ENCODE measurements at regions not wholly inside any gene's neighbourhood (a gene's known extent, or its start where the extent isn't known, plus 50 kb on each side); places are given as distances from the start of the nearest gene placed in this dataset.
A peak's percentile ranks its signal among the peaks of the same experiment; 100 is the strongest.
"Not testable (repeated sequence)": the region's sequence is repeated elsewhere in the genome, so short reads cannot be mapped to it uniquely, and the experiment has no call there.

DNA sequence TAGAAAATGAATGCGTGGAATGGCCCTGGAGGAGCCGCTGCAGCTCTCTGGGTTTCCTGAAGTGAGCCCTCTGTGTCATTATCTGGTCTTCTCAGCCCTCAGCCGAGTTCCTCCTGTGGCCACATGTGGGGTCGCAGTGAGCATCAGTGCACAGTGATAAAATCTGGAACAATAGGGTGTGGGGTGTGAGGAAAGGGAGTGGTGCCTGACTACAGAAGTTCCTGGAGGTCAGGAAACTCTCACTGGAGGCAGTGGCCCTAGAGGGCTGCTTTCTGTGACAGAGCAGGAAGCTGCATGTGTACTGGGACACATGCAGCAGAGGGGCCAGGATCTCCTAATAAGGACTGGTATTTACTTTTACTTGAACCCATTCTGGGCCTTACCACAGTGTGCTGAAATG, 1942.5 kb downstream of the FOXD4L5 start:
- TF ChIP-seq POLR2AphosphoS5 (IDR thresholded peaks at IDR 0.05), result peak in 1 of 4 donors; percentile 15
- H3K4me3 ChIP-seq; H3K36me3 ChIP-seq; H3K27ac ChIP-seq; intact Hi-C loops (cut with DNase I); H3K4me1 ChIP-seq; H3K27me3 ChIP-seq; H3K9me3 ChIP-seq: not testable (repeated sequence)
- DNase-seq, result peak; percentile 61
- WGBS, 2 donors, result 54 to 56% methylated on average over 2 of the region's 4 CpGs

DNA sequence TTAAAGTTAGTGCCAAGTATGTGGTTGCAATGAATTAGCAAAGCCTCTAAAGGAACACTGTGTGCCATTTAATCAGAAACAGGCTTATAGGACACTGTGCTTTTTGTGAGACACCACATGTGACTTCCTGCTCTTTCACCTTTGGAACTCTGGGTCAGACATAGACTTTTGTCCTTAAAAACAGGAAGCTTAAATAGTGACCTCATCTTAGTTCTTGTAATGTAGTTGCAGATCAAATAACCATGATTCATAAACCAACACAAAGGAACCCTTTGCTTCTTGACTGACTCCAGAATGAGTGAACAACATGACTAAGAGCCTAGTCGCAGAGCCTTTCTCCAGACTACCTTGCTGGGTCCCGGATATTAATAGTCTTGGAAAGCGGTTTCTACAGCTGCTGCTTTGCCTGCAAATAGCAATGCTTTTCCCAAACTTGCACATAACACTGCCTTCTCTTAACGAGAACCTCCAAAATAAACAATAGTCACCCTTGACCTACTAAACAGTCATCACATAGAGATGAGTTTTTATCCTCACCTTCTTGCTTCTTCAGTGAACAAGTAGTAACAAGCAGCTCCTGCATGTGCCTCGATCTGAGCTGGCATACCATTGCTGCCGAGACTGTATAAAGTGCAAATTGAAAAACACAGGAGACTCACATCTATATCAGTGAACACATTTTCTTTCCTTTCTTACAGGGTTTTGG, 1947.0 kb downstream of the FOXD4L5 start:
- H3K27ac ChIP-seq, result peak overlapping the region; percentile 31 to 69 (median 47)
- H3K9me3 ChIP-seq; H3K36me3 ChIP-seq; H3K4me1 ChIP-seq; intact Hi-C loops (cut with DNase I); H3K27me3 ChIP-seq; DNase-seq; H3K4me3 ChIP-seq: not testable (repeated sequence)
- 61 to 72% methylated on average over 5 of the region's 6 CpGs for WGBS, 2 donors
- TF ChIP-seq POLR2AphosphoS5 (IDR thresholded peaks at IDR 0.05) (peak in 2 of 4 donors; percentile 13 to 72), EP300 (IDR thresholded peaks at IDR 0.05) (peak in 2 of 4 donors; percentile 53 to 72)

- H3K9me3 ChIP-seq; DNase-seq; H3K27me3 ChIP-seq; intact Hi-C loops (cut with DNase I); H3K36me3 ChIP-seq; H3K4me1 ChIP-seq; H3K27ac ChIP-seq; H3K4me3 ChIP-seq: not testable (repeated sequence)
- WGBS, 2 donors, result 29 to 35% methylated on average over 3 of the region's 3 CpGs
Measured at GRCh38 chr9:63335286-63335685, 1949.7 kb downstream of the FOXD4L5 start.

GRCh38 chr9:63334187-63334586, 1950.8 kb downstream of the FOXD4L5 start:
- H3K27ac ChIP-seq; intact Hi-C loops (cut with DNase I); H3K9me3 ChIP-seq; H3K4me1 ChIP-seq; H3K27me3 ChIP-seq; H3K4me3 ChIP-seq; H3K36me3 ChIP-seq: not testable (repeated sequence)
- TF ChIP-seq POLR2AphosphoS5 (IDR thresholded peaks at IDR 0.05), result peak in 2 of 4 donors; percentile 10 to 11
- 72 to 86% methylated on average over 1 of the region's 4 CpGs for WGBS, 2 donors
- peak; percentile 72 for DNase-seq

DNA sequence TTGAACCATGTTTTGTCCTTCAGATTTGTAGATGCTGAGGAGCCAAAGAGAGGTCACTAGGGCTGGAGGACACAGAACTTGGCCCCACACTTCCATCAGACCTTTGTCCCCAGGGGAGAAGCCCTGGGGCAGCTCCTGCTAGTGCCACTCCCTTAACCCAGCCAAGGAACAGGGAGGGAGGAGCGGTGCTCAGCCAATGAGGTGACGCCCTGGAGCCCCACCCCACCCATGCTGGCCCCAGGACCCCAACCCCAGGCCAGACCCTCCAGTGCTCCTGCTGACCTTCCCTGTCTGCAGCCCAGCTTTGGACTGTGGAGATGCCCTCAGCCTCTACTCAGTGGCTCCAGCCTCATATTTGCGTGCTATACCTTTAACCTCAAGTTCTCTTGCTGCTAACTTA, 1951.9 kb downstream of the FOXD4L5 start:
- 61 to 90% methylated on average over 2 of the region's 3 CpGs for WGBS, 2 donors
- H3K27ac ChIP-seq; H3K9me3 ChIP-seq; H3K27me3 ChIP-seq; H3K36me3 ChIP-seq; H3K4me1 ChIP-seq; H3K4me3 ChIP-seq; DNase-seq; intact Hi-C loops (cut with DNase I): not testable (repeated sequence)

- intact Hi-C loops (cut with DNase I); H3K27ac ChIP-seq; H3K36me3 ChIP-seq; H3K4me1 ChIP-seq; H3K4me3 ChIP-seq; DNase-seq; H3K27me3 ChIP-seq; H3K9me3 ChIP-seq: not testable (repeated sequence)
- 91 to 96% methylated on average over 6 of the region's 6 CpGs for WGBS, 2 donors
Measured at GRCh38 chr9:63328313-63328712, 1956.7 kb downstream of the FOXD4L5 start.

DNA sequence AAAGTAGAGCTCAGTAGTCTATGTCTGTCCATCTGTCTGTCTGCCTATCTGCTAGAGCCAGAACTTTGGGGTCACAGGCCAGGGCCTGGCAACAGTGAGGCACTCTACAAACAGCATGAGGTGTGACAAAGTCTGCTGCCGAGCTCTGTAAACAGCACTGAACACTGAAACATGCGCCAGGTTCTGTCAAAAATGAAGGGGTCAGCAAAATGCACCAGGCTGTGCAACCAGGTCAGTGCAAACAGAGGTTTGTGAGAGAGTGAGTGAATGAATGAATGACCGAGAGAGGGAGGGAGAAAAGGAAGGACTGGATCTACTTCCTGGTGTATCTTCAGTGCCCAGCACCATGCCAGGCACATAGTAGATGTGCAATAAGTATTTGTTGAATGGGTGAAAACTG, 1957.8 kb downstream of the FOXD4L5 start:
- WGBS, 2 donors, result 78 to 86% methylated on average over 3 of the region's 3 CpGs
- not testable (repeated sequence) for H3K36me3 ChIP-seq

GRCh38 chr9:63326665-63327064, 1958.3 kb downstream of the FOXD4L5 start:
- intact Hi-C loops (cut with DNase I); H3K27me3 ChIP-seq; H3K36me3 ChIP-seq; H3K4me1 ChIP-seq; H3K27ac ChIP-seq; DNase-seq; H3K4me3 ChIP-seq; H3K9me3 ChIP-seq: not testable (repeated sequence)
- WGBS, 2 donors, result 74 to 93% methylated on average over 8 of the region's 9 CpGs

More for the DNA sequence above, 1957.8 kb downstream of the FOXD4L5 start:
- H3K4me1 ChIP-seq; intact Hi-C loops (cut with DNase I); H3K4me3 ChIP-seq; DNase-seq; H3K27ac ChIP-seq; H3K9me3 ChIP-seq; H3K27me3 ChIP-seq: not testable (repeated sequence)

DNA sequence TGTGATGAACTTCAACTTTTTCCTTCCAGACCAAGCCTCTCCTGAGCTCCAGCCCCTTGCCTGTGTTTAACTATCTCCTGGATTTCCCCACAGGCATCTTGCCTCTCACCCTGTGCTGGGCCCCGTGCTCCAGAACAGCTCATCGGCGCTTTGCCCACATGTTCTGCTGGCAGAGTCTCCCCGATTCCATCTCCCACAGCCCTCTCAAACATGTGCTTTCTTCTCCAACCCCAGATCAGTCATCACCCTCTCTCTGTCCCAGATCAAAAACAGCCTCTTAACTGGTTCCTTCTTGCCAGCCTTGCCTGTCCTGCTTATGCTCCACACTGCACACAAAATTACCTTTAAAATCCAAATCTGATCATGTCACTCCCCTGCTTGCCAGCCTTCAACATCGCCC, 1959.3 kb downstream of the FOXD4L5 start:
- H3K36me3 ChIP-seq; H3K4me1 ChIP-seq; H3K27ac ChIP-seq; H3K4me3 ChIP-seq; DNase-seq; H3K9me3 ChIP-seq; intact Hi-C loops (cut with DNase I); H3K27me3 ChIP-seq: not testable (repeated sequence)
- 89% methylated on average over 5 of the region's 5 CpGs for WGBS, 2 donors

GRCh38 chr9:63318093-63318492, 1966.9 kb downstream of the FOXD4L5 start:
- intact Hi-C loops (cut with DNase I); H3K4me3 ChIP-seq; H3K36me3 ChIP-seq; DNase-seq; H3K9me3 ChIP-seq; H3K27me3 ChIP-seq; H3K27ac ChIP-seq; H3K4me1 ChIP-seq: not testable (repeated sequence)
- 89 to 92% methylated on average over 8 to 10 of the region's 11 CpGs for WGBS, 2 donors

DNA sequence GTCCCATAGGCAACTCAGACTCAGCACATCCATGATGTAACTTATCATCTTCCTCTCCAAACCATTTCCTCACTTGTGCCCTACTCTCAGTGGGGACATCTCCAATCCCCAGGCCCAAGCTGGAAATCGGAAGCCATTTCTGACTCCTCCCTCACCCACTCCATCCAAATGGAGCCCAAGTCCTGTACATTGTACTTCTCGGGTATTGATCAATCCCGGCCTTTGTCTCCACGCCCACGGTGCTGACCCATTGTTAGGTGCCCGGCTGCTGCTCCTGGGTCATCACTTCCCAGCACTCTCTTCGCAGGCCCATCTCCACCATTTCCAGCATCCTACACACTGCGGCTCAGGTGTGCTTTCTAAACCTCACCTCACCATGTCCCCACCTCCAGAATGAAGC, 1969.6 kb downstream of the FOXD4L5 start:
- DNase-seq; H3K27me3 ChIP-seq; H3K4me1 ChIP-seq; H3K36me3 ChIP-seq; H3K4me3 ChIP-seq; H3K9me3 ChIP-seq; H3K27ac ChIP-seq; intact Hi-C loops (cut with DNase I): not testable (repeated sequence)
- 91 to 95% methylated on average over 6 of the region's 8 CpGs for WGBS, 2 donors

DNA sequence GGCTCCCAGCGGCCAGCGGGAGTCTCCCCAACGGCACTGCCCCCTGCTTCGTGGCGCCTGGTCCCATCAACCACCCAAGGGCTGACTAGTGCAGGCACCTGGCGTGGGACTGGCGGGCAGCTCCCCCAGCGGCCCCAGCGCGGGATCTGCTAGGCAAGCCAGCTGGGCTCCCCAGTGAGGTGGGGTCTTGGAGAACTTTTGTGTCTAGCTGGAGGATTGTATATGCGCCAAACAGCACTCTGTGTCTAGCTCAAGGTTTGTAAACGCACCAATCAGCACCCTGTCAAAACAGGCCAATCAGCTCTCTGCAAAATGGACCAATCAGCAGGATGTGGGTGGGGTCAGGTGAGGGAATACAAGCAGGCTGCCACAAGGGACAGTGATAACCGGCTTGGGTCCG, 1988.2 kb downstream of the FOXD4L5 start:
- intact Hi-C loops (cut with DNase I); H3K4me3 ChIP-seq: not testable (repeated sequence)
- WGBS, 2 donors, result 91 to 96% methylated on average over 9 to 10 of the region's 14 CpGs

DNA sequence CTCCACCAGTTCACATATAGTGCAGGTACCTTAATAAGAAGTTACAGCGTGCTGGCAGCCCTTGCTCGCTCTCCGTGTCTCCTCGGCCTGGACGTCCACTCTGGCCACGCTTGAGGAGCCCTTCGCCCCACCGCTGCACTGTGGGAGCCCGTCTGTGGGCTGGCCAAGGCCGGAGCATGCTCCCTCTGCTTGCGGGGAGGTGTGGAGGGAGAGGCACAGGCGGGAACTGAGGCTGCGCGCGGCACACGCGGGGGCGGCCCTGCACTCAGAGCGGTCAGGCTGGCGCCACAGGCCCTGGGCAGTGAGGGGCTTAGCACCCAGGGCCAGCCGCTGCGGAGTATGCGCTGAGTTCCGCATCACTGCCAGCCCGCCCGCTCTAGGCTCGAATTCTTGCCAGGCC, 1988.6 kb downstream of the FOXD4L5 start:
- H3K4me3 ChIP-seq; intact Hi-C loops (cut with DNase I); H3K27me3 ChIP-seq; H3K4me1 ChIP-seq; H3K36me3 ChIP-seq; H3K27ac ChIP-seq; H3K9me3 ChIP-seq: not testable (repeated sequence)
- 86 to 96% methylated on average over 18 to 19 of the region's 27 CpGs for WGBS, 2 donors
- DNase-seq, result peak; percentile 28

More for the DNA sequence above, 1988.2 kb downstream of the FOXD4L5 start:
- peak; percentile 33 for DNase-seq
- H3K4me1 ChIP-seq, H3K9me3 ChIP-seq, H3K27me3 ChIP-seq, H3K36me3 ChIP-seq, H3K27ac ChIP-seq: not testable (repeated sequence)
